Calu3 (cell line): ENCODE measurements at regions not wholly inside any gene's neighbourhood (a gene's known extent, or its start where the extent isn't known, plus 50 kb on each side); places are given as distances from the start of the nearest gene placed in this dataset.

ENCODE experiments used
- BruUV-seq: library from RNA; stranded (reverse); fragments of 400-500 nt; replicated peaks from 2 replicates; lab custom pipeline; 2021; lab: Mats Ljungman, UMichigan
- CTCF ChIA-PET: fragments of 300-600 bp; sonication (Branson Sonifier 250); formaldehyde crosslinking; loops from one replicate; lab custom pipeline; 2022; ENCODE audit warnings: antibody characterized with exemption; lab: Charles Lee
- DNase-seq: peaks from one replicate; pipeline ENCODE4 v3.0.0; 2022
- H3K27ac Mint-ChIP-seq: one replicate; pipeline ENCODE4 v1.8.0; 2022; ENCODE audit warnings: mixed read lengths; ENCODE audit not compliant: unreplicated experiment
- H3K27me3 Mint-ChIP-seq: one replicate; pipeline ENCODE4 v1.8.0; 2022; ENCODE audit warnings: mixed read lengths; ENCODE audit not compliant: unreplicated experiment
- H3K36me3 Mint-ChIP-seq: one replicate; pipeline ENCODE4 v1.8.0; 2022; ENCODE audit warnings: mild to moderate bottlenecking, moderate library complexity, mixed read lengths; ENCODE audit not compliant: insufficient read depth, unreplicated experiment
- H3K4me1 Mint-ChIP-seq: one replicate; pipeline ENCODE4 v1.8.0; 2022; ENCODE audit warnings: mild to moderate bottlenecking, low read depth, mixed read lengths; ENCODE audit not compliant: unreplicated experiment
- H3K4me3 Mint-ChIP-seq: one replicate; pipeline ENCODE4 v1.8.0; 2022; ENCODE audit warnings: mild to moderate bottlenecking, low read depth, moderate library complexity, mixed read lengths; ENCODE audit not compliant: unreplicated experiment
- H3K9me3 Mint-ChIP-seq: one replicate; pipeline ENCODE4 v1.8.0; 2022; ENCODE audit warnings: low read depth, mixed read lengths; ENCODE audit not compliant: unreplicated experiment
- CTCF ChIP-seq: fragments of 200-600 bp; IDR thresholded peaks from one replicate; pipeline ENCODE4 v1.8.0; 2022; ENCODE audit warnings: antibody characterized with exemption; ENCODE audit not compliant: unreplicated experiment
- intact Hi-C: fragments of 100-400 bp; cut with micrococcal nuclease; formaldehyde crosslinking; loops from one replicate; pipeline ENCODE4 v1.10.0; 2022; ENCODE audit not compliant: unreplicated experiment

DNA sequence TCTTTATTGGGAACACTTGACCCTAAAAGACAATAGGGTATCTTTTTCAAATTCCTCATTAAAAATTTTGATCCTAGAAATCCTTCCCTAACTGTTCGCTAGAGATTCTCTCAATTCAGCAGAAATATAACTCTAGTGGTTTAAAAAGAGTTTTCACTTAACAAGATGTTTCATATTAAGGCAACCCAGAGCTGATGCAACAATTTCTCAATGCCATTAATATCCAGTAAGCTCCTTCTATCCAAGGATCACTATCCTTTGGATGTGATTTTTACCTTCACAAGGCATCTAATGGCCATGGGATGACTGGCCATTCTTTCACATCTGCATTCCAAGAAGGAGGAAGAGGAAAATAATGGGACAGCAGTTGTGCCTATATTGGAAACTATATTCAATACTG is 183.4 kb downstream of the ANKRD50 start:
- CTCF ChIA-PET: no interaction called here
- Mint-ChIP-seq H3K36me3 (no peaks in the 10 kb centered on the region), H3K4me3 (no peak overlapping the region), H3K27me3 (no peaks in the 10 kb centered on the region), H3K4me1 (no peaks in the 10 kb centered on the region), H3K27ac (no peak overlapping the region), H3K9me3 (no peaks in the 10 kb centered on the region)
- no peak for DNase-seq
- intact Hi-C loops: no loop called here
- TF ChIP-seq CTCF: no peak
- no TSS peak for BruUV-seq

DNA sequence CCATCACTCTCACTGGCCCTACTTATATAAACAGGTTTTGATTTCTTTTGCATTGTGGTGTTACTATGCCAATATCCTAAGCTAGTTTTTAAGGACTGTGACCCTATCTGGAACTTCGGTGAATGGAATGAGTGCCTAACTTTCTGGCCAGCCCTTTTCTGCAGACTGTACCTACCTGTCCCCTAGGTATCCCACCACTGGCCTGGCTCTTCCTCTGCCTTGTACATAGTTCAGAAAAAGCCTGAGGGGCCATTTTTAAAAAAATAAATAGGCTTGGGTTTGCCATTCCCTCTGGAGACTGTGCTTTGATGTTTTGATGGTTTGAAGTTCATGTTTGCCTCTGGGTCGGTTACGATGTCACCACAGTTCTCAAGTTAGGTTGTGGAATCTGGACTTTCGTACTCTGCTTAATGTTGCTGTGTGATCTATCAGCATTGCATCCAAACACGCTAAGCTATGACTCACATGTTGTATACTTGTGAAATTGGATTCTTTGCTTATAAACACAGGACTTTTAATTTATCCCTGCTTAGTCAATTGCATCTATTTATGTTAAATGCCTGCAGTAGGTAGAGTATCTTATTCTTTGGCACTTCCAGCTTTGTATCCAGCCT is 182.0 kb downstream of the ANKRD50 start:
- Mint-ChIP-seq H3K36me3 (no peaks in the 10 kb centered on the region), H3K4me1 (no peaks in the 10 kb centered on the region), H3K9me3 (no peaks in the 10 kb centered on the region), H3K4me3 (no peak overlapping the region), H3K27me3 (no peaks in the 10 kb centered on the region), H3K27ac (no peak overlapping the region)
- DNase-seq: no peak
- CTCF ChIA-PET: interaction anchor here (0.6 kb wide), 2 partner anchors 86 to 189 kb away, joined by 3 to 5 read pairs; no protein-coding TSS in a partner anchor
- no TSS peak for BruUV-seq
- intact Hi-C loops: no loop called here
- no peak for TF ChIP-seq CTCF

DNA sequence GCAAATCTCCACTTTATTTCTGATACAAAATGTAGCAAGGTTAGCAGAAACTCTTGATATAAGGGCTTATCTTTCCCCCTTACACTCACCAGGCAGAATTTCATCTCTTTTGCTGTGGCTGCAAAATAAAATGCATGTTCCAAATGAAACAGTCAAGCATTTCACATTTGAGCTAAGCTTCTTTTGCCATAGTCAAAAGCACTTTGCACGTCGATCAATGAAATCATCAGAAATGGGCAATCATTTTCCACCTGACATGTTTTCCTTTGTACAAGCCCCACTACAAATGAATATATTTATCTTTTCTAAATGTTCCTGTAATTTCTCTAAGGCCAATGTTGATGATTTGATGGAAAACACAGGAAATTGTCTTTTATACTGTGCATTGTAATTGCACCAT is 178.4 kb downstream of the ANKRD50 start:
- no TSS peak for BruUV-seq
- H3K27ac Mint-ChIP-seq: no peak overlapping the region
- no peak for TF ChIP-seq CTCF
- CTCF ChIA-PET: no interaction called here
- intact Hi-C loops: no loop called here
- H3K36me3 Mint-ChIP-seq: no peaks in the 10 kb centered on the region
- peaks cover 9% of the 10 kb centered on the region for H3K4me1 Mint-ChIP-seq
- DNase-seq: no peak
- H3K9me3 Mint-ChIP-seq: no peaks in the 10 kb centered on the region
- H3K27me3 Mint-ChIP-seq: no peaks in the 10 kb centered on the region
- no peak overlapping the region for H3K4me3 Mint-ChIP-seq

GRCh38 chr4:124535003-124535402 is 177.5 kb downstream of the ANKRD50 start:
- no peaks in the 10 kb centered on the region for H3K36me3 Mint-ChIP-seq
- no peaks in the 10 kb centered on the region for H3K27me3 Mint-ChIP-seq
- no peak overlapping the region for H3K4me3 Mint-ChIP-seq
- intact Hi-C loops: no loop called here
- no peak for TF ChIP-seq CTCF
- CTCF ChIA-PET: no interaction called here
- no peak for DNase-seq
- no peak overlapping the region for H3K27ac Mint-ChIP-seq
- H3K9me3 Mint-ChIP-seq: no peaks in the 10 kb centered on the region
- H3K4me1 Mint-ChIP-seq: peaks cover 9% of the 10 kb centered on the region
- BruUV-seq: no TSS peak
